Stimulated activated CD8-positive, alpha-beta memory T cell treated with anti-CD3 and anti-CD28 coated beads, Interleukin-4, amount 100 ng/mL, for 48 hours (primary cell): ENCODE measurements at regions not wholly inside any gene's neighbourhood (a gene's known extent, or its start where the extent isn't known, plus 50 kb on each side); places are given as distances from the start of the nearest gene placed in this dataset.

Experiments
- DNase-seq: peaks from one replicate; pipeline ENCODE4 v3.0.0-alpha.2; 2020

DNA sequence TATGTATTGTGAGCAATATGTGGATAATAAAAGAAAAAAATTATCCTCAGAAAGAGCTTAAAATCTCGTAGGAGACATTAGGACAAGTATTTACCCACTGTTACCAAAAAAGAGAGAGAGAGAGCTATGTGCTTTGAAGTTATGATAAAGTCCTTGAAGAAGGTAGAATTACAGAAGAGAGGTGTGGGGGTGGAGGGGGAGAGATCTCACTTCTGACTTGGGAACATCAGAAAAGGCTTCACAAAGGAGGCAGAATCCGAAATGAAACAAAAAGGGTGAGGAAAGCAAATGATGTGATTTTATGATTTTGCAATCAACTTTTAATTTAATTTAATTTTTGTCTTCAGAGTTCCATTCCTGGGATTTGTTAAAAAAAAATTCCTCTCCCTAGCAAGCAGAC lies 311.8 kb upstream of the ATP2B1 start:
- DNase-seq = no peak

DNA sequence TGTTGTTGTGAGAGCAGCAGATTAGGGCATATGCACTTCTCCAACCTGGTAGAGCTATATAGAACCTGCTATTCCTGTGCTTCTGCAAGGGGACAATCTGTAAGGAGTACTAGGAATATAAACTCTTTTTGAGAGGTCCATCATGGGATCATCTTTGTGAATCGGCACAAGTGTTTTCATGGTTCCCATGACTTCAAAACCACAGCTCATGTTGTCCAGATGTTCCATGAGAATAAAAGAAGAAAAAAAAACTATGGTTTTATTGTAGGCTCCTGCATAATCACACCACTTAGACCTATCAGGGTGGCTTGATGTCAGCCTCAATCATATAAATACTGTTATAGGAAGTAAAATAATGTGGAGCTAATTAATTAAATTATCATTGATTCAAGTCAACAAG lies 311.4 kb upstream of the ATP2B1 start:
- DNase-seq = no peak

DNA sequence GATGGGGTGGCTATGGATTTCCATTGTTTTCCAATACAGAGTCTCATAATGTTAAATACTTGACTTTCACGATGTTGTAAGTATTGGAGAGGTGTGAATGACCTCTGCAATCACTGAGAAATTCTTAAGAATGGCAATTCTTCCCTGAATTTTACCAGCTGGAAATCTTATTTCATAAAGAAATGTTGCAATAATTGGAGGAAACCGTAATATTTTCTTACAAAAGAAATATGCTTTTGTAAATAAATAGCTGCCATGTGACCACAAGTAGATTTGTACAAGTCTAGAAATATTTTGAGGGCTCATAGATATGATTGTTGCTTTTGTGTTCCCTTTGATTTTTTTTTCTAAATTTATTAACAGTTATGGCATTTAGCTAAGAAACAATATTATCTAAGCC lies 308.7 kb upstream of the ATP2B1 start:
- DNase-seq = no peak

DNA sequence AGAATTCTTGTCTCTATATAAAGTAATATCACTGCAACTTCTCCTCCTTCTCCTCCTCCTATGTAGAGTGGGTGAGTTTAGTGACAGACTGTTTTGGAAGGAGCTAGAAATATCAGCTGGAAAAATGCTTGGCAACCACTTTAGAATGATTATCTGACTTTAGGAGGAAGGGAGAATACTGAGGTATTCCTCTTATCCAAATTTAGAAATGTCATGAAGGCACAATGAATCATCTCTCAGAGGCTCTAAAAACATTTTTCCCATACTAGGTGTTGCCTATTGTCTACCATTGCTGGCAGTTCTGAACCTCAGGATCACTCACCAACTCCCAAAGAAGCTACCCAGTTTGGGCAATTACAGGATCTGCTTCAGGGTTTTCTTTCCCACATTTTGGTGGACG lies 306.6 kb upstream of the ATP2B1 start:
- DNase-seq = no peak

DNA sequence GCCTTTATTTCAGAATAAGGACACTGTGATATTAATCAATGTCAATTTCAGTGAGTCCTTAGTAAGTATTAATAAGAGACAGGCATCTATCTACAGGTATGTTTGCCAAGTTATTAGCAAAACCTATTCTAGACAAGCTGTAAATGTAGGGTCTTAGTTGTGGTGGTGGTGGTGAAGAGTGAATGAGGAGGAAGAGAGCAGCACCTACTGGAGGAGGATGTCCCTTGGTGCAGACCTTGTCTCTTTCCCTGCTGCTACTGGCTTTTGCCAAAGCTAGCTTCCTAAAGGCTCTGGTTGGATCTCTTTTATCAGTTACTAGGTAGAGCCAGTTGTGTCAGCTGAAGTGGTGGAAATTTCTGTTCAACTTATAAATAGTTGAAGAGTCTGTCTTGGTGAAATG lies 304.8 kb upstream of the ATP2B1 start:
- DNase-seq = no peak

DNA sequence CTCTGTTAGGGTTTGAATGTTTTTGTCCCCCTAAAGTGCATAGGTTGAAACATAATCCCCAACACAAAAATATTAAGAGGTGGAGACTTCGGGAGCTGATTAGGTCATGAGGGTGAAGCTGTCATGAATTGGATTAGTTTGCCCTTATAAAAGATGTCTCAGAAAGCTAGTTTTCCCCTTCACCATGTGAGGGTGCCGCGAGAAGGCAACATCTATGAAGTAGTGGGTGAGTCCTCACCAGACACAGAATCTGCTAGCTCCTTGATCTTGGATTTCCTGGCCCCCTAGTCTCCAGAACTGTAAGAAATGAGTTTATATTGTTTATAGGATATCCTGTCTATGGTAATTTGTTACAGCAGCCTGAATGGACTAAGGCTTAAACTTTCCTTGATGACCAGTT lies 301.5 kb upstream of the ATP2B1 start:
- DNase-seq = no peak

DNA sequence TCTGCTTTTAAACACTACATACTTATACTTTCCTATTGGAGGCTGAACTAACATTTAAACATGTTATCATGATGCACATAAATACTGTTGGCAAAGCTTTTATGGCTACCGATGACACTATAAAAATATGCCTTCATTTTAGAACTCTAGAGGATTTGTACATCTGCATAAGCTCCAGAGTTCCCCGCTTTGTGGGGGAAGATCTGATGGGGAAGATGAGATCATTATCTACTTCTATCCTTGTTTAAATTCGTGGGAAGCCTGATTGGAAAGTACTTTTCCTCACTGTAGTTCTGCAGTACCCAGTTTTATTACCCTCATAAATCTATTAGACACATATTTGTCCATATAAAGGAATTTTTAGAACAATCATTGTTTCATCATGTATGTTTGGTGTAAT lies 299.6 kb upstream of the ATP2B1 start:
- DNase-seq = no peak

DNA sequence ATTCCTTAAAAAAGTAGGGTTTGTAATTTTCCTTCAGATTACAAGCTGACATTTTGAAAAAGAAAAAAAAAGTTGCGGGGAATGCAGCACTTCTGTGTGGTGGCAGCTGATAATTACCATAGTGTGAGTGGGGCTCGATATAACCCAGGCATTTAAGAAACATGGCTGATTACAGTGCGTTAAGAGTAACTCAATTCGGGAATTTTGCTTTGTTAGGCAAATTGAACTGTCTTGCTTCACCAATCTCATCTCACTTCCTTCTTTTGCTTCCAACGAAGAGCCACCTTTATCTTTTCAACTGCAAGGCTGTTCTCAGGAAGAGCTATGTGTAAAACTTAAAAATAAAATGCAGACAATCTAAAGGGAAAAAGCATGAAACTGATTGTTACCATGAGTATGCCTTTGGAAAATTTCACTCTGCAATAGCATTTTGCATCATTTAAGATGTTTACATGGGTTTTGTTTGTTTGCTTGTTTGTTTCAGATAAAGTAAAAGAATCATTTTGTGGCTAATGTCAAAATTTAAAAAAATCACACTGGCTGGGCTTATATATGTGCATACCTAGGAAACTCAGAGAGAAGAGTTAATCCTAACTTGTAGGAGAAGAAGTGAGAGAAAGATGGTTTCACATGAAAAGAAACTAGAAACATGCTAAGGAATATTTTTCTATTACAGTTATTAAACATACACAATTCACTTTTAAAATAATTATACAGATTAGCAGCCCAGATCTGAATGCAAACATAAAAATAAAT lies 295.9 kb upstream of the ATP2B1 start:
- no peak for DNase-seq

DNA sequence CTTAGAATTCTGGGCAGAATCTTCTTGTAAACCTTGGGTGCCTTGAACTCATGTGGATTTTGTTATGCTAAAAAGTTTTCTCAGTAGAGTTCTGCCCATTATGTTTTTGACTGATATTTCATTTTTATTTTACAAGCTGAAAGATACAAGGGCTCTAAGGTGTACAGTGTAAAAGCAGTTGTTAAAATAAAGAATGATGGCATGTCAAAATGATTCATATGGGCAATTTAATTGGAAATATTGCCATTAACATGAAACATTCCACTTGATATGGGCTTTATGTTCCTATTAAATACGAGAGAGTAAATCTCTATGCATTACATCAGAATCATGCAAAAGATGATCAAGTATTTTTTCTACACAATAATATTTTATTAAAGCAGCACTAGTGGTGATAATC lies 295.1 kb upstream of the ATP2B1 start:
- DNase-seq = no peak

DNA sequence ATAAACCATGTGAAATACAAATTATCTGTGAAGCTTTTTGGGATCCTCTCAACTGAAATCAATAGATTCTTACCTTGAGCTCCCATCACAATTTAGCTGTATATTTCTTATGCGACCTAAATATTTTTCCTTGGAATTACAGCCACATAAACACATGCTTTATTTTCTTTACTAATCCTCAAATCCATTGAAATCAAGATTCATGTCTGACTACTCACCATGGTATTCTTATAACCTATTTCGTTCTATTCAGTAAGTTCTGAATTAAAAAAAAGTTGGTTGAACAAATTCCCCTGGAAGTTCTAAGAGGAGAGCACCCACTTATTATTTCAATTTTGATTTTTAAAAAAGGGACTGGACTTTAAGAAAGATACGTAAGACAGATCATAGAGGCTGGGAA lies 292.1 kb upstream of the ATP2B1 start:
- no peak for DNase-seq

DNA sequence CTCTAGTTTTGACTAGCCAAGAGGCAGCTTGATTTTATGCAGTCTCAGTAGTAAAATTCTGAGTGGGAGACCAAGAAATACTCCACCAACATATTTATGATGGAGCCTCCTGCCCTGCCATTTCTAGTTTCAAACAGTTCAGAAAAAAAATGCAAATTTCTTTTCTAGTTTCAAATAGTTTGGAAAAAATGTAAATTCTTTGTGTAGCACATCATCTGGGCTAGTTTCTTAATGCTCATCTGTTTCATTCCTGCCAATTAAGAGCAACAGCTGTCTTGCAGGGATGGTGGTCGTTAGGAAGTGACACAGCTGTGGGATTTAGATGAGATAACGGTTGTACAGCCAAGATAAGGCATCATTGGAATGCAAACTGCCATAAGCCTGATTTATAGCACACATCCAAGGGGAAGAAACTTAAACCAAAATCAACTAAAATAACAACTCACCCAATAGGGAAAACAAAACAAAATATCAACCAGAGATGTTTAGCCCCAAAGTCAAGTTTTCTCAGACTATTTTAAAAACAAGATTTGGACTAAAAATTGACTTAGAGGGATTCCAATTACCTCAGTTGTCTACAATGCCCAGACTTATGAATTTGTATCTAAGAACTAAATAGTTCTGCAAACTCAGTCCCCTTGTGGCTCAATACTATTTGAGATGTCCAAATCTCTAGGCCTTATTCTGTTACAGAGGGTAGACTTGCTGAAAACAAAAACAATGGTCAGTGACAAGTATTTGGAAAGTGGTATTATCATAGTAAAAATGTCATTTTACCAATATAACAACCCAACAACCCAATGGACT lies 291.3 kb upstream of the ATP2B1 start:
- no peak for DNase-seq

DNA sequence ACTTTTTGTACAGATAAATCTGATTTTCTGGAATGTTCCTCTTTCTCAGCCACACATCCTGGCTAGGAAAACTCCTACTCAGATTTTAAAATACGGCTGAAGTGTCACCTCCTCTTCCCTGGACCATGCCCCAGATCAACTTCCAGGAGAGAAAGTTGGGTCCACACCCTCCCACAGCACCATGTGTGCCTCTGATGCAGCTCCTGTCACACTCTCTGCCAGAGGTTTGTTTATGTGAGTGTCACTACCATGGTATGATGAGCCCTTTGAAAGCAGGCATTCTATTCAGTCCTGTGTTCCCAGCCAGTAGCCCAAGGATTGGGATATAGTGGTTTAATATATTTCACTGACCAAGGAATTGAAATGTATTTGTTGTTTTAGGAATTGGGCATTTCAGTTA lies 287.2 kb upstream of the ATP2B1 start:
- DNase-seq = no peak

DNA sequence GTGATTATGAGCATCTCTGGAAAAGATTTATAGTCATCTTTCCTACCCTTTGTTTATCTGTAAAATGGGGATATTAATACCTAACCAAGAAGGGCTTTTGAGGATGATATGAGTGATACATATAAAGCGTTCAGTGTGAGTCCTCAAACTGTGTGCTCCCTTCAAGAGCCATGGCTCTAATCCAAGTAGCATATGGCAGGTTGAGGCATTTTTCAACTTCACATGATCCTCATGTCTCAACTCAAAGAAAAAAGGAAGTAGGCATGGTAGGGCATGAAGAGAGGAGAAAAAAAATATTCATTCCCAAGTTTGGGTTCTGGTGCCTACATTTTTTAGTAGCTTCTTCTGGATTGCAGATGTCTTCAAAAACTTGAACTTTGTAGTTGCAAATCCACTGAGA lies 286.3 kb upstream of the ATP2B1 start:
- no peak for DNase-seq

DNA sequence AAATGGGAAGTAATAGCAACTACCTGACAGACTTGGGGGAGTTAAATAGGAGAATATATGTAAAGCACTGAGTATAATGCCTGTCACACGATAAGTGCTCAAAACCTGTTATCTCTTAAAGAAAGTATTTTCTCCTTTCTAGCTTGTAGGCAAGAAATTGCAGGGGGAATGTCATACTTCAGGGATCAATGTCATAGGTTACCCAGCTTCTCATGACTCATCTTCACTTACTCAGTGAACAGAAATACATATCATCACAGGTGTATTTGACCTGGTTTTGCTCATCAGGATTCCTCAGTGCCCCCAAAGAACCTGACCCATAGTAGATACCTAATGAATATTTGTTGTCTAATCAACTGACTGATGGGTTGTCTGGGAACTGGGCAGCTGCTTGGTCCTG lies 285.0 kb upstream of the ATP2B1 start:
- DNase-seq = no peak

DNA sequence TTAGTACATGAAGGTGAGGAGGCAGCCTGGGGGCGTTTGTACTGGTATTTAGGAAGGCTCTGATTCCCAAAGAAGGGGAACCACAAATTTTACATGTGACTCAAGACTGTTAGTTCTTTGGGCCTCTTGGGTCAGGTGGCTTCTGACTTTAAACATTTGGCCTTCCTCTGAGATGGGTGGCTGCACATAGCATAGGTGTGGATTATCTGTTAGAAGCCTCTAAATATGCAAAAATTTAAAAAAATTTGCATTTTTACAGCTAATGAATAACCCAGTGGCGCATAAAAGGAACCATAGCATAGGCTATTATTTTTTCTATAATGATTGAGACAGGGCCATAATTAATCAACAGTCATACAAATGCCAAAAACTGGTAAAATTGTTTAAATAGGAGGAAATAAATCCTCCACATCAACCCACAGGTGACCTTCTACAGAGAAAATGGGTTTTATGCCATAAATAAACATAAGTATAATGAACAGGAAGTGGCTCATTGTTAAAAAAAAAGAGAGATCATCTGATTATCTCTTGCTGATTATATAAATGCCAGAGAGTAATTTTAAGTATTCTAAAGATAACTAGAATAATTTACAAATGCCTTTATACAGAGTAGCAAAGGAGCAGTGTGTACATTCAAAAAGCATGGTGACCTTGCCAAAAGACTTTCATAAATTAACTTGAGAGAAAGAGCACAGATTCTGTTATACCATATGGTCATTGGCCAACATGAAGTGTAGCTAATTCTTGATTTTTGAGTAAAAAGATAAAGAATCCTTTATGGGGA lies 284.2 kb upstream of the ATP2B1 start:
- DNase-seq = no peak

DNA sequence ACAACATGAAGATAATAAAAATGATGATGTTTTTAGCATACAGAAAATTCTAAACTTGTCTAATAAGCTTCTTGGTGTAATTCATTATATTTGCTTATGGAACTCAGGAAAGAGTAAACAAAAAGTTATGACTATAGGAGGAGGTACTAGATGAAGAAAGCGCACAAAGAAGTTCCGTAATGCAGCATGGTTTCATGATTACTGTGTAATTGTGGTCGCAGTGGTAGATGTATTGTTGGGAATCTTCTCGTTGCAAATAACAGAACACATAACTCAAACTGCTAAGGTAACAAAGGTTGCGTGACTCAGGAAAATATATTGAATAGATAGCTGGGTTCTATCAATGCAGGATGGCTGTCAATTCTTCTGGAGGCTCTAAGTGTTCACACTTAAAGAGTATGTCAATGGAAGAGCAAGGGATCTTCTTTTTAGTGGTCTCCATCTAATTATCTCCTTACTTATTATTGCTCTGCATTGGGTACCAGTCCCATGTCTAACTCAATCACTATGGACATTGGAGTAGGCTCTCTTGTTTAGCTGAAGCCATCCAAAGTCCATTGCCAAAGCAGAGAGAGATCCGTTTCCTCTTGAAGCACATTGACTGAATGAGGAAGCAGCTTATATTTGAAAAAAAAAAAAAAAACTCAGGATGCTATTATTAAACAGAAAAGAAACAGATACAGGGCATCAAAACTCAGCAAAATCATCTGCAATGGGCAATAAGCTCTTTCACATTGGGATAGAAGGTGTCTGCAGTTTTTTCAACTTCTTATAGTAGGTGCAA lies 283.4 kb upstream of the ATP2B1 start:
- no peak for DNase-seq

DNA sequence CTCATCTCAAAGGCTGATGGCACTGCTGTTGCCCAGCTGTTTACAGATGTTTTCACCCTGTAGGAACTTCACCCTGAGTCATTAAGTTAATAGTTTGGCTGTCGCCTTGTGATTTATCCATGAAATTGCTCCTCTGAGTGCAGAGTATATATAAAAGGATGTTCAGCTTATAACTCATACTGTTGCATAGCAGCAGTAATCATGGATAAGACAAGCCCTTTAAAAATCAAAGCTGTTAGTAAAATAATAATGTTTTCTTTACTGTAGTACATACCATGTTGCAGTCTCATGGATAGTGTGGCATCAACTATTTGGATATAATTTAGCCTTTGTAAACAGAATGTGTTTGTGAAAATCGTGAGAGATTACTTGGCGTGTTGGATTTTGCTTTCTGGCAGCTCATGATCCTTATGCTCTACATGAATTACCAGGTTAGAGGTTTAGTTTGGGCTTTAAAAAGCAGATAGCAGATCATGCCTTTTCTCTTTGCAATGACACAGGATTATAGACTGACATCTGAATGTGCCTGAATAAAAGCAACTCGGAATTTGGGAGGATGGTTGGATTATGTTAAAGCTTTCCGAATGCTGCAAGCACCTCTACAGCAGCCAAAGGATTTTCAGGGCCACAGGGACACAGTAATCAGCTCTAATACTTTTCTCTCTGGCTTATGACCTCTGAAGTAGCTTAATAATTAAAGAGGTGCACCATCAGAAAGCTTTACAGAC lies 279.7 kb upstream of the ATP2B1 start:
- no peak for DNase-seq

DNA sequence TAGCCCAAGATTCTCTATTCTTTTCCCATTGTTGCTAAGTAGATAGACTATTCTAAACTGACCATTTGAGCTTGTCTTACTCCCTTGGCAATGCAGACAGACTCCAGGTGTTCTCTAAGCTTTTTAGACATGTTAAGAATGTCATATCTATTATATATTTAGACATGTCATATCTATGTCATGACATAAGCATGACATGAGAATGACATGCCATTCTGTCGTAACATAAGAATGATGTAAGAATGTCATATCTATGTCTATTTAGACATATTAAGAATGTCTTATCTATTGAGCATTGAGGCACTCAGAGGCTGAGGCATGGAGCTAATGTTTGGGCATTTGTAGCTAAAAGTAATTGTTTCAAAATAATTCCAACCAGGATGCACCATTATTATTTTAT lies 277.3 kb upstream of the ATP2B1 start:
- DNase-seq = no peak

DNA sequence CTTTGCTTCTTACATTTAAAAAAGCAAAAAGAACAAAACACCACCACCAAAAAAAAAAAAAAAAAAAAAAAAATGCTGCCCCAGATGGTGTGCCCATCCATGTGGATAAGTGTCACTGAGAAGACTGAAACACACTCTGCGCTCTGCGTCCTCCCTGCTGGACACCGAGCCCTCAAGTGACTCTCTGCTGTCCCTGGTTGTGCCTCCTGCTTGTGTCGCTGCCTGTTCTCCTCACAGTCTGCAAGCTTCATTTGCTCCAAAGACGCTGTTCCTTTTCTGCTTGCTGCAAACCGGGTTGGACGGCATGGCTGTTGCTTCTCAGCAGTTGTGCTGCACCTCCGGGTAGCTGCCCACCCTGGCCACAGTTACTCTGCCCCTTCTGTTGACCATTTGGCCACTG lies 276.2 kb upstream of the ATP2B1 start:
- DNase-seq = no peak

DNA sequence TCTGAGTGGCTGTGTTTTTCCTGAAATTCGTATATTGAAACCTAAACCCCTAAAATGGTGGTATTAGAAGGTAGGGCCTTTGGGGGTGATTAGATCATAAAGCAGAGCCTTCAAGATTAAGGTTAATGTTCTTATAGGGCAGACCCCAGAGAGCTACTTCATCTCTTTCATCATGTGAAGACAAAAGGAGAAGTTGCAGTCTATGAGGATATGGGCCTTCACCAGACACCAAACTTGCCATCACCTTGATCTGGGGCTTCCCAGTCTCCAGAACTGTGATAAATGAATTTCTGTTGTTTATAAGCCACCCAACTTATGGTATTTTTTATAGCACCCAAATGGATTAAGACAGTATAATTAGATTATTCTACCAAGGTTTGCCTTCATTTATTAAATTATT lies 275.0 kb upstream of the ATP2B1 start:
- DNase-seq = no peak

DNA sequence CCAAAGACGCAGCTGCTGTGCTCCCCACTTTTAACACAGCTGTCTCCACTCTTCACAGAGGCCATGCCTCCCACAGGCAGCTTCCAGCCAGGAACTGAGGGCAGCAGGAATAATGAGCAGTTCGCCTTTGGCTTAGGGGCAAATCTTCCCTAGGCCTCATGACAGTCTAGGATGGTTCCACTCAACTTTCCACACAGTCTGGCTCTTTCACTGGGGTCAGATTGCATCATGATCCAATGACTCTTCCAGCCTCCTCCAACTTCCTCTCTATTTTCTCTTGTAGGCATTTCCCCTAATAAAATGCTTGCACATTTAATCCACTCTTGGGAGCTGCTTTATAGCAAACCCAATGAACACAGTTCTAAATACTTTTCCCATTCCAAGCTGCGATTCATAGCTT lies 271.6 kb upstream of the ATP2B1 start:
- no peak for DNase-seq

DNA sequence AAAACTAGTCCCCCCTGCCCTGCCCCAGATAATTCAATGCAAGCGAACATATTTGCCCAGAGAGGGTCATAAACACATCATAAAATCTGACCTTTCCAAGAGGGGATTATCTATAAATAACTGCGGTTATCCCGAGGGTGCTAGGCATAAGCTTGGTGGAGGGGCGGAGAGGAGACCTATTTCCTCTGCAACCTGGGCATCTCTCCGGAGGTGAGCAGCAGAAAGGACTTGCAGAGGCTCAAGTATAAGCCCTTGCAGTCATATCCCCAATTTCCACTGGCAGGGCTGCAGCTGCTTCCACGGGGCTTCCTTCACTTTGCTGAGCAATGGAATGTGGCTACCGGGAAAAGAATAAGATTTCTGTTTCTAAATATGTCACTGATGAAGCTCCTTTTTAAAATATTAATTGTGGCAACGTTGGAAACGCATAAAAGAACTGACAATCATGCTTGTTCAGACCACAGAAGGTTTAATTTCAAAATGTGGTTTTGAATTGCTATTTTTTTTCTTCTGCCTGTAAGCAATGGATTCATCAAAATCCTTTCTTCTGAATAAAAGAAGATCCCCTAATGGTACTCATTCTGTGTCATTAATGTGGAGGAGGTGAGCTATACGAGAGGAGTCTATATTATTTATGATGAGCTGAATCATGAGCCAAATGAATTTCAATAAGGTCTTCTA lies 268.9 kb upstream of the ATP2B1 start:
- no peak for DNase-seq
